GM21528 (cell line): ENCODE measurements at regions not wholly inside any gene's neighbourhood (a gene's known extent, or its start where the extent isn't known, plus 50 kb on each side); places are given as distances from the start of the nearest gene placed in this dataset.

ENCODE experiments used
- ATAC-seq: cut with Tn5 transposase; IDR thresholded peaks from one replicate; pipeline ENCODE4 v1.9.1; 2021; ENCODE audit warnings: mild to moderate bottlenecking, moderate library complexity; ENCODE audit not compliant: unreplicated experiment, low FRiP score

GRCh38 chr1:184141361-184141880, 89.9 kb downstream of the TSEN15 start:
- no peak for ATAC-seq

GRCh38 chr1:184143449-184143848, 91.9 kb downstream of the TSEN15 start:
- no peak for ATAC-seq

- no peak for ATAC-seq
Measured at GRCh38 chr1:184145083-184145482, 93.6 kb downstream of the TSEN15 start.

GRCh38 chr1:184146202-184146601, 94.7 kb downstream of the TSEN15 start:
- no peak for ATAC-seq

- no peak for ATAC-seq
Measured at GRCh38 chr1:184150776-184151531, 99.4 kb downstream of the TSEN15 start.

- ATAC-seq, result no peak
Measured at GRCh38 chr1:184152434-184152898, 100.9 kb downstream of the TSEN15 start.

GRCh38 chr1:184152974-184153373, 101.4 kb downstream of the TSEN15 start:
- no peak for ATAC-seq

GRCh38 chr1:184153731-184154130, 102.2 kb downstream of the TSEN15 start:
- ATAC-seq, result no peak

- ATAC-seq, result no peak
Measured at GRCh38 chr1:184156521-184157393, 105.2 kb downstream of the TSEN15 start.

- no peak for ATAC-seq
Measured at GRCh38 chr1:184157394-184157742, 105.8 kb downstream of the TSEN15 start.

GRCh38 chr1:184158896-184159681, 107.6 kb downstream of the TSEN15 start:
- no peak for ATAC-seq

GRCh38 chr1:184160236-184160635, 108.7 kb downstream of the TSEN15 start:
- no peak for ATAC-seq

- no peak for ATAC-seq
Measured at GRCh38 chr1:184161071-184161698, 109.7 kb downstream of the TSEN15 start.

GRCh38 chr1:184162281-184162680, 110.8 kb downstream of the TSEN15 start:
- no peak for ATAC-seq

GRCh38 chr1:184163674-184164465, 112.3 kb downstream of the TSEN15 start:
- ATAC-seq, result peak; percentile 78

- no peak for ATAC-seq
Measured at GRCh38 chr1:184164536-184164935, 113.0 kb downstream of the TSEN15 start.

- ATAC-seq, result no peak
Measured at GRCh38 chr1:184166485-184166884, 115.0 kb downstream of the TSEN15 start.

GRCh38 chr1:184167352-184167751, 115.8 kb downstream of the TSEN15 start:
- no peak for ATAC-seq

GRCh38 chr1:184170719-184171118, 119.2 kb downstream of the TSEN15 start:
- no peak for ATAC-seq
